ENCODE measurements at regions not wholly inside any gene's neighbourhood (a gene's known extent, or its start where the extent isn't known, plus 50 kb on each side); places are given as distances from the start of the nearest gene placed in this dataset.

GRCh38 chr14:98548071-98548686 lies 723.8 kb downstream of the BCL11B start:
- DNase-seq (ENCODE audit: low spot score) = no peak

GRCh38 chr14:98551028-98551427 lies 721.0 kb downstream of the BCL11B start:
- no peak for DNase-seq (ENCODE audit: low spot score)

- DNase-seq (ENCODE audit: low spot score) = no peak
Observed at GRCh38 chr14:98555440-98555839, 716.6 kb downstream of the BCL11B start.

GRCh38 chr14:98564006-98564405 lies 708.0 kb downstream of the BCL11B start:
- no peak for DNase-seq (ENCODE audit: low spot score)

GRCh38 chr14:98564541-98564940 lies 707.5 kb downstream of the BCL11B start:
- no peak for DNase-seq (ENCODE audit: low spot score)

- DNase-seq (ENCODE audit: low spot score) = no peak
Observed at GRCh38 chr14:98571104-98571503, 700.9 kb downstream of the BCL11B start.

GRCh38 chr14:98573082-98573481 lies 698.9 kb downstream of the BCL11B start:
- DNase-seq (ENCODE audit: low spot score) = no peak

GRCh38 chr14:98576463-98576862 lies 695.5 kb downstream of the BCL11B start:
- no peak for DNase-seq (ENCODE audit: low spot score)

- DNase-seq (ENCODE audit: low spot score) = no peak
Observed at GRCh38 chr14:98578204-98578603, 693.8 kb downstream of the BCL11B start.

- no peak for DNase-seq (ENCODE audit: low spot score)
Observed at GRCh38 chr14:98579140-98579539, 692.9 kb downstream of the BCL11B start.

- DNase-seq (ENCODE audit: low spot score) = no peak
Observed at GRCh38 chr14:98580131-98580678, 691.8 kb downstream of the BCL11B start.

- no peak for DNase-seq (ENCODE audit: low spot score)
Observed at GRCh38 chr14:98582276-98582675, 689.7 kb downstream of the BCL11B start.

GRCh38 chr14:98591161-98591560 lies 680.8 kb downstream of the BCL11B start:
- DNase-seq (ENCODE audit: low spot score) = no peak

GRCh38 chr14:98592611-98593170 lies 679.3 kb downstream of the BCL11B start:
- DNase-seq (ENCODE audit: low spot score) = no peak

- no peak for DNase-seq (ENCODE audit: low spot score)
Observed at GRCh38 chr14:98593361-98593761, 678.6 kb downstream of the BCL11B start.

GRCh38 chr14:98594156-98594555 lies 677.8 kb downstream of the BCL11B start:
- DNase-seq (ENCODE audit: low spot score) = no peak

- no peak for DNase-seq (ENCODE audit: low spot score)
Observed at GRCh38 chr14:98598576-98598975, 673.4 kb downstream of the BCL11B start.

GRCh38 chr14:98599082-98599481 lies 672.9 kb downstream of the BCL11B start:
- DNase-seq (ENCODE audit: low spot score) = no peak

- DNase-seq (ENCODE audit: low spot score) = no peak
Observed at GRCh38 chr14:98602983-98603382, 669.0 kb downstream of the BCL11B start.

GRCh38 chr14:98605043-98605442 lies 667.0 kb downstream of the BCL11B start:
- no peak for DNase-seq (ENCODE audit: low spot score)

GRCh38 chr14:98606041-98606640 lies 665.9 kb downstream of the BCL11B start:
- no peak for DNase-seq (ENCODE audit: low spot score)

GRCh38 chr14:98606816-98607215 lies 665.2 kb downstream of the BCL11B start:
- DNase-seq (ENCODE audit: low spot score) = no peak

GRCh38 chr14:98607341-98607910 lies 664.6 kb downstream of the BCL11B start:
- no peak for DNase-seq (ENCODE audit: low spot score)
